Transverse colon (tissue), 4 donors: ENCODE measurements at regions not wholly inside any gene's neighbourhood (a gene's known extent, or its start where the extent isn't known, plus 50 kb on each side); places are given as distances from the start of the nearest gene placed in this dataset.

Source experiments
- CTCF ChIP-seq, 5 experiments: fragments of 200-600 bp in 3 of 5; fragments of 450-650 bp in 2 of 5; sonication (generic) in 3 of 5; IDR thresholded peaks; 1 replicate in 2 of 5; 2 replicates in 3 of 5; pipeline ENCODE4 v1.5.1; 2016 to 2017; ENCODE audit warnings: antibody characterized with exemption in 5 of 5, inconsistent platforms in 3 of 5, mild to moderate bottlenecking in 2 of 5, moderate library complexity in 1 of 5
- POLR2A ChIP-seq: fragments of 450-650 bp; IDR thresholded peaks from one replicate; pipeline ENCODE4 v1.6.1; 2016; ENCODE audit warnings: antibody characterized with exemption, mild to moderate bottlenecking, moderate library complexity
- POLR2AphosphoS5 ChIP-seq, 3 donors: sonication (generic); formaldehyde crosslinking; IDR thresholded peaks; one replicate each; pipeline ENCODE4 v1.6.1; 2016; ENCODE audit warnings: antibody characterized with exemption in 3 of 3

- TF ChIP-seq CTCF (IDR thresholded peaks at IDR 0.05) (no peak), POLR2AphosphoS5 (IDR thresholded peaks at IDR 0.05) (no peak), POLR2A (no peak)
Measured at GRCh38 chr1:106717591-106717990, 338.9 kb upstream of the PRMT6 start.
